WERI-Rb-1 (cell line): ENCODE measurements at regions not wholly inside any gene's neighbourhood (a gene's known extent, or its start where the extent isn't known, plus 50 kb on each side); places are given as distances from the start of the nearest gene placed in this dataset.

Source experiments
- DNase-seq: peaks from one replicate; pipeline ENCODE4 v3.0.0-alpha.2; 2020
- H3K27ac ChIP-seq: fragments of 250-450 bp; sonication (Bioruptor Pico); 2 replicates; pipeline ENCODE4 v1.5.1; 2020; ENCODE audit warnings: mild to moderate bottlenecking, moderate library complexity
- H3K27me3 ChIP-seq: fragments of 250-450 bp; sonication (Bioruptor Pico); 2 replicates; pipeline ENCODE4 v1.5.1; 2021; ENCODE audit warnings: mild to moderate bottlenecking, low read depth, moderate library complexity; ENCODE audit not compliant: insufficient read depth, severe bottlenecking
- H3K36me3 ChIP-seq: fragments of 250-450 bp; sonication (Bioruptor Pico); 2 replicates; pipeline ENCODE4 v1.5.1; 2020; ENCODE audit warnings: mild to moderate bottlenecking, moderate library complexity
- H3K4me3 ChIP-seq: 2 replicates; pipeline ENCODE4 v1.5.1; 2011; ENCODE audit warnings: low read depth, mild to moderate bottlenecking, control low read depth, low read length
- H3K9me3 ChIP-seq: fragments of 250-450 bp; sonication (Bioruptor Pico); 2 replicates; pipeline ENCODE4 v1.5.1; 2021; ENCODE audit warnings: mild to moderate bottlenecking, moderate library complexity; ENCODE audit not compliant: severe bottlenecking
- TF ChIP-seq, protein P1 (sequence below): IDR thresholded peaks from 2 replicates; pipeline ENCODE4 v1.5.1; 2011; ENCODE audit warnings: low read depth, mild to moderate bottlenecking, control low read depth, inconsistent platforms, low read length

DNA sequence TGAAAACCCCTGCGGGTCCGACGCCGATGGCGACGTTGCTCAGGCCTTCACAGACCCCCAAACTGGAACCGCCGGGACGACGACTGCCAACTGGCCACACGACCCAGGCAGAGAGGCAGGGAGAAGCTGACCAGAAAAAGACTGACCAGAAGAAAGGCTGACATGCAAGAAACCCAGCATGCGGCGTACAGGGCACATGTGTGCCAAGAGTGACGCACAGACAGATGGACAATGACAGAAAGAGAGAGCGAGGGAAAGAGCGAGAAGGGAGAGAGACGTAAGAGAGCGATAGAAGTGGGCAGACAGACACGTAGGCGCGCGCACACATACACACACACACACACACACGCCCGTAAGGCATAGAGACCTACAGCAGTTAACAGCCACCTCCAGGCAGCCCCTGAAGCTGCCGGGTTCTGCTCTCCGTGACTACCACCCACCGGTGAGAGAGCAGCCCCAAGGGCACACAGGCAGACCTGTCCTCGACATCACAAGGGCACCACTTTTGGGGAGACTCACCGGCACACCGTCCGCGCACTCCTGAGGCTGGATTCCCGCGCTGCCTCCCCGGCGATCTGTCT, 67.2 kb upstream of the ZNF527 start:
- DNase-seq: no peak
- peak overlapping the region; percentile 56 for H3K4me3 ChIP-seq
- peak overlapping the region; percentile 63 for H3K27ac ChIP-seq
- no peaks in the 10 kb centered on the region for H3K36me3 ChIP-seq
- H3K9me3 ChIP-seq: peaks cover 25% of the 10 kb centered on the region
- TF ChIP-seq, protein P1, sequence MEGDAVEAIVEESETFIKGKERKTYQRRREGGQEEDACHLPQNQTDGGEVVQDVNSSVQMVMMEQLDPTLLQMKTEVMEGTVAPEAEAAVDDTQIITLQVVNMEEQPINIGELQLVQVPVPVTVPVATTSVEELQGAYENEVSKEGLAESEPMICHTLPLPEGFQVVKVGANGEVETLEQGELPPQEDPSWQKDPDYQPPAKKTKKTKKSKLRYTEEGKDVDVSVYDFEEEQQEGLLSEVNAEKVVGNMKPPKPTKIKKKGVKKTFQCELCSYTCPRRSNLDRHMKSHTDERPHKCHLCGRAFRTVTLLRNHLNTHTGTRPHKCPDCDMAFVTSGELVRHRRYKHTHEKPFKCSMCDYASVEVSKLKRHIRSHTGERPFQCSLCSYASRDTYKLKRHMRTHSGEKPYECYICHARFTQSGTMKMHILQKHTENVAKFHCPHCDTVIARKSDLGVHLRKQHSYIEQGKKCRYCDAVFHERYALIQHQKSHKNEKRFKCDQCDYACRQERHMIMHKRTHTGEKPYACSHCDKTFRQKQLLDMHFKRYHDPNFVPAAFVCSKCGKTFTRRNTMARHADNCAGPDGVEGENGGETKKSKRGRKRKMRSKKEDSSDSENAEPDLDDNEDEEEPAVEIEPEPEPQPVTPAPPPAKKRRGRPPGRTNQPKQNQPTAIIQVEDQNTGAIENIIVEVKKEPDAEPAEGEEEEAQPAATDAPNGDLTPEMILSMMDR: no peak
- H3K27me3 ChIP-seq: no peaks in the 10 kb centered on the region

DNA sequence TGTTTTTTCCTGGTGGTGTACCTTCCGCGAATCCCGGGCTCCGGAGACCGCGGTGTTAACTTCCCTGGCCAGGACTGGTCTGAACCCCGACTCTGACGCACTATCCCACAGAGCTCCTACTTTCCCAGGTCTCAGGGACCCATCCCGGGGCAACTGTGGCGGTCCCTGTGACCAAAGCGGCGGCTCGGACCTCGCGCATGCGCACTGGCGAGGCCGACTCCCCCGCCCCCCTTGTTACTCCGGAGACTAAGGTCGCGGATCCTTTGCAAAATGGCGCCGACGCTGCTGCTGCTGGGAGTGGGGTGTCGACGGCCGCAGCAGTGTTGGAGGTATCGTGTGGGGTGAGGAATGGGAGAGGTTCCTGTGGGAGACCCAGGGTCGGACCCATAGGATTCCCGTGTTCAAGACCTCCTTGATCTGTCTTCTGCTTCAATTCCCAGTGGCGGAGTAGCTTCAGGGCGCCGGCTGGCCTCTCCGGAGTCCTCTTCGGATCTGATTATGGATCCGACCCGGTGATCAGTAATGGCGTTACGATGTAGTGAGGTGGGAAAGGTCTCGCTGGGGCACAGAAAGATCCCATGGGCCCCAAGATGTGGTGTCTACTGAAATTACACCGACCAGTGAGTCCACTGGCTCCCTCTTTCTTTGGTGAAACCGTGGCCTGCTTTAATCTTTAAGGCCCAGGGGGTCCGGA, 66.6 kb upstream of the ZNF527 start:
- Histone ChIP-seq H3K4me3 (peak overlapping the region; percentile 56), H3K9me3 (peaks cover 25% of the 10 kb centered on the region), H3K27me3 (no peaks in the 10 kb centered on the region), H3K27ac (peak overlapping the region; percentile 63), H3K36me3 (no peaks in the 10 kb centered on the region)
- DNase-seq: peak; percentile 77
- TF ChIP-seq, protein P1: no peak

DNA sequence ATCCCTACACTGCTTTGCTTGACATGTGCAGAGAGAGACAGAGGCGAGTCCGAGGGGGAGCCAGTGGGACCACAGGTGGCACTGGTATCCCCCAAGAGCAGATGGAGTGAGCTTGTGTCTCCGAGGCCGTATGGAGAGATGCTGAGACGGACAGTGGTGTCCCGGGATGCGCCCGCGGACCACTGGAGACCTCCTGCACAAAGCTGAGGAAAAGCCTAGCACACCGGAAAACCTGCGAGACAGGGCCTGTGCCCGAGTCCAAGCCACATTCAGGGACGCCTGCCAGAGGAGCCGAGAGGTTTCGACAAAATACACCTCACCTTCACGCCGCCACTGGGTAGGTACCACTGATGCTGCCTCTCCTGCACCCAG, 66.0 kb upstream of the ZNF527 start:
- Histone ChIP-seq H3K9me3 (peaks cover 25% of the 10 kb centered on the region), H3K36me3 (no peaks in the 10 kb centered on the region), H3K27me3 (no peaks in the 10 kb centered on the region), H3K27ac (no peak overlapping the region; the same call in 1 of the 2 replicates), H3K4me3 (no peak overlapping the region)
- TF ChIP-seq, protein P1: no peak
- DNase-seq: no peak

DNA sequence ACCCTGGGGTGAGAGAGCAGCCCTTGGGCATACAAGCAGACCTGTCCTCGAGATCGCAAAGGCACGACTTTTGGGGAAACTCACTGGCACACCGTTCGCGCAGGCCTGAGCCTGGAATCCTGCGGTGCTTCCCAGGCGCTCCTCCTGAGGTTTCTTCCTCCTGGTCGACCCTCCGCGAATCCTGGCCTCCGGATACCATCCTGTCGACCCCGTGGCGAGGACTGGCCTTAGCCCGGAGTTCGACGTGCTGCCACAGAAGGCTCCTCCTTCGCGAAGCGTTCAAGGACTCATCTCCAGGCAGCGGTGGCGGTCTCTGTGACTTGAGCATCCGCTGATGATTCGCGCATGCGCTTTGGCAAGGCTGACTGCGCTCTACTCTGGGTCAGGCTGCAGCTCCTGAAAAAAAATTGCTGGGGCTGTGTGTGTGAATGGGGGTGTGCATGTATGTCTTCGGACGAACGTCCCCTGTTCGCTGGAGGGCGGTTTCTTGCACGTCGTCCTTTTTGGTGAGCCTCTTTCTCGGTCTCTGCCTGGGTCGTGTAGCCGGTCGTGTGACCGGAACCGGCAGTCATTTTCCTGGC, 64.4 kb upstream of the ZNF527 start:
- TF ChIP-seq, protein P1: no peak
- H3K27me3 ChIP-seq: no peaks in the 10 kb centered on the region
- no peak for DNase-seq
- H3K27ac ChIP-seq: no peak overlapping the region
- H3K9me3 ChIP-seq: peaks cover 25% of the 10 kb centered on the region
- no peaks in the 10 kb centered on the region for H3K36me3 ChIP-seq
- no peak overlapping the region for H3K4me3 ChIP-seq

DNA sequence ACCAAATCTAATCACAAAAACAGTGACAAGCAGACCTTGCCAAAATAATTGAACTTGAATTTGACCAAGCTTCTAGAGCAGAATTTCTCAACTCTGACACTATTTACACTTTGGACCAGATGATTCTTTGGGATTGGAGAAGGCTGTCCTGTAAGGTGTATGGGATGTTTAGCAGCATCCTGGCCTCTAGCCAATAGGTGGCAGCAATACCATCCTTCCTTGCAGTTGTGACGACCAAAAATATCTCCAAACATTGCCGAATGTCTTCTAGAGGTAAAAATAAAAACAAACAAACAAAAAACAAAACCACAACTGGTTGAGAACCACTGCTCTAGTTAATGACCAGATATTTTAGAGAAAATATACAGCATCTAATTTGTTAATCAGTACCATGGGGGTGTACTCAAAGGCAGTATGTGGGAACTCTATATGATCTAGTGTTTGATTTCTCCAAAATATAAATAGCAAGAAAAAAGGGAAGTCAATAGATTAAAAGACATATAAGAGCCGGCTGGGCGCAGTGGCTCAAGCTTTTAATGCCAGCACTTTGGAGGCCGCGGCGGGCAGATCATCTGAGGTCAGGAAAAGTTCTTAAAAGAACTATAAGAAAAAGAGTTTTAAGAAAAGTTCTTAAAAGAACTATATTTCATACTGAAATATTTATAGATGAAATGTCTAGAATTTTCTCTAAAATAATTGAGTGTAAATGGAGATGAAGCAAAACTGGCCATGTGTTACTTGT, 60.9 kb upstream of the ZNF527 start:
- H3K36me3 ChIP-seq: no peaks in the 10 kb centered on the region
- TF ChIP-seq, protein P1: peak; percentile 82
- H3K9me3 ChIP-seq: peaks cover 13% of the 10 kb centered on the region
- no peak overlapping the region for H3K4me3 ChIP-seq
- no peak overlapping the region for H3K27ac ChIP-seq
- no peaks in the 10 kb centered on the region for H3K27me3 ChIP-seq
- peak; percentile 56 for DNase-seq
